ENCODE measurements at regions not wholly inside any gene's neighbourhood (a gene's known extent, or its start where the extent isn't known, plus 50 kb on each side); places are given as distances from the start of the nearest gene placed in this dataset.

GRCh38 chr20:63095718-63096654 lies 89.2 kb upstream of the BHLHE23 start:
- no peak overlapping the region for H3K27ac ChIP-seq
- TF ChIP-seq CTCF (conservative IDR thresholded peaks at IDR 0.05) (no peak), ZFX (IDR thresholded peaks at IDR 0.05) (no peak)

DNA sequence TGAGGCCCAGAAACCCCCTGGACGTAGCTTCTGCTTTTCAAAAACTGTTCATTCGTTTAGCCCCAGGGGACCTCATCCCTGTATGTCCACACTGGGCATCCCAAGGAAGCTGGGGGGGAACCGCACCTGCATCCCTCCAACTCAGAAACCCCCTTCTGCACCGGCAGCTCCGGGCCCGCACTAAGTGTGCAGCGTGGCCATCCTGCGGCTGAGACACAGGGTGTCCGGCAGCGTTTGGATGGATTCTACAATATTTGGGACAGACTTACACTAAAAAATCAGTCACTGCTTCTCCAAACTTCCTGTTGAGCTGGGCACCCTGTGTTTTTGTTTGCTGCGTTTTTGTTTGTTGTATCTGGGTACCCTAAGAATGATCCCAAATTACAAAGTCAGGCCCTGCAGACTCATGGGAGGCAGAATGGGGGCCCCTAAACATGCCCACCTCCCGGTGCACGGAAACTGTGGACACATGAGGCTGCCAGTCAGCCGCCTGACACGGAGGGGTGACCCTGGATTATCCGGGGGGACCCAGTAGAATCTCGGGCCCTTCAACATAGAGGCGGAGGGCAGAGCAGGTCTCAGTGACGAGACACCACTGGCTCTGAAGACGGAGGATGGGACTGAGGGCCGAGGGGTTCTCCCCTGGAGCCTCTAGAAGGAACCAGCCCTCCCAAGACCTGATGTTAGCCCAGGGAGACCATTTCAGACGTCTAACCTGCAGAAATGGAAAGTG lies 88.2 kb upstream of the BHLHE23 start:
- no peak overlapping the region for H3K27ac ChIP-seq
- TF ChIP-seq CTCF (conservative IDR thresholded peaks at IDR 0.05) (no peak), ZFX (IDR thresholded peaks at IDR 0.05) (no peak)

GRCh38 chr20:63093966-63094766 lies 87.4 kb upstream of the BHLHE23 start:
- TF ChIP-seq ZFX (IDR thresholded peaks at IDR 0.05) (no peak), CTCF (conservative IDR thresholded peaks at IDR 0.05) (no peak)
- no peak overlapping the region for H3K27ac ChIP-seq

DNA sequence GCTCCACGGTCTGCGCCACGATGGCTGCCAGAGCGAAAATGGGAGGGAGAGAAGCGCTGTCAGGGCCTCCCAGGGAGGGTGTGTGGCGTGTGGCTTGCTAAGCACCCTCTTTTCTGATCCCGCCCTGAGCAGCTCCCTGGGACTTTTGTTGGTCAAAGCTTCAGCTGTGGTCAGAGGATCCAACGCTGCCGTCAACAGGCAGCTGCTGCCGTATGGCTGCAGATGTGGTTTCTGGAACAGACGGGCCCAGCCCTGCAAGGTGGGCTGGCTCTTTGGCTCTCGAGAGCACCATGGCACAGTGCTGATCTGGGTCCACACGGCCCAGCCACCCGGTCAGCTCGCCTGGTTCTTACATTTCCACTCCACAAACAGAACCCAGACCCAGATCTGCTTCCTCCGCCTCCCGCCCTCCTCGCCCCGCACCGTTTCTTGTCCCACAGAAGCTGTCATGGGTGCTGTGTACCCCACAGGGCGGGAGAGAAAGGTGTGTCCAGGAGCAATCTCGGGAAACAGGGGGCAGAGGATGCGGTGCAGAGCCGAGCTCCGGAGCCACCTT lies 86.0 kb upstream of the BHLHE23 start:
- TF ChIP-seq ZFX (IDR thresholded peaks at IDR 0.05), result no peak
- TF ChIP-seq CTCF (conservative IDR thresholded peaks at IDR 0.05), result no peak
- H3K27ac ChIP-seq, result no peak overlapping the region

DNA sequence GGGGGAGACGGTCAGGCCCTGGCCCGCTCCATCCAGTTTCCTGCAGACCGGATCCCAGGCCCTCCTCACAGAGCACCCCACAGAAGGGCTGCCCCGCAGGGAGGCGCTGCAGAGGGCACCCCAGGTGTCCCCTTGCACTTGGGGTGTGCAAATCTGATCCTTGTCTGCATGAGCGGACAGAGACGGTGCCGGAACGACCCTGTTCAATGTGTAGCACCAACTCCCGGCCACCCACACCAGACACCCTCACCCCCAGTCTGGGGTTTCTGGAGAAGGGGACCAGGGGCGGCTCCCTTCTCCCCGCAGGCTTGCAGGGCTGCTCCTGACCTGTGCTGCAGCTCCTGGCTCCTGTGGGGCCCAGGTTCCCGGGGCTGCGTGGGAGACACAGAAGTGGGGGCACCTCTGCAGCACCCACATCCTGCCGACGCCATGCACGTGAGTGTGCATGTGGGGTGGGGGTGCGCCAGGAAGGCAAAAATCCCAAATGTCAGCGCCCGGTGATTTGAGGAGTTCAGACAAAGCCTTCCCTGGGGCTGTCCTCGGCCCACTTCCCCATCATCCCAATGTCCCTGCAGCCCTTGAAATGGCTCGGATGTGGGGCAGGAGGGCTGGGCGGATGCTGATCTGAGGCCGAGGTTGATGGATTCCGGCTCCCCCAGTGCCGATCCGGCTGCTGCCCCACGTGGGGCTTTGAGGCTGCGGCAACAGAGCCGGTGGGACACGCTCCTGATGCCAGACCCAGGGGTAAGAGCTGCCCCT lies 85.3 kb upstream of the BHLHE23 start:
- no peak overlapping the region for H3K27ac ChIP-seq
- TF ChIP-seq CTCF (conservative IDR thresholded peaks at IDR 0.05) (no peak), ZFX (IDR thresholded peaks at IDR 0.05) (no peak)

GRCh38 chr20:63090682-63091571 lies 84.2 kb upstream of the BHLHE23 start:
- no peak for TF ChIP-seq ZFX (IDR thresholded peaks at IDR 0.05)
- TF ChIP-seq CTCF (conservative IDR thresholded peaks at IDR 0.05), result no peak
- H3K27ac ChIP-seq, result no peak overlapping the region

Measured in C4-2B (cell line).